Calu3 (cell line): ENCODE measurements at regions not wholly inside any gene's neighbourhood (a gene's known extent, or its start where the extent isn't known, plus 50 kb on each side); places are given as distances from the start of the nearest gene placed in this dataset.

Source experiments
- BruUV-seq: library from RNA; stranded (reverse); fragments of 400-500 nt; replicated peaks from 2 replicates; lab custom pipeline; 2021; lab: Mats Ljungman, UMichigan
- CTCF ChIA-PET: fragments of 300-600 bp; sonication (Branson Sonifier 250); formaldehyde crosslinking; loops from one replicate; lab custom pipeline; 2022; ENCODE audit warnings: antibody characterized with exemption; lab: Charles Lee
- DNase-seq: peaks from one replicate; pipeline ENCODE4 v3.0.0; 2022
- H3K27ac Mint-ChIP-seq: one replicate; pipeline ENCODE4 v1.8.0; 2022; ENCODE audit warnings: mixed read lengths; ENCODE audit not compliant: unreplicated experiment
- H3K27me3 Mint-ChIP-seq: one replicate; pipeline ENCODE4 v1.8.0; 2022; ENCODE audit warnings: mixed read lengths; ENCODE audit not compliant: unreplicated experiment
- H3K36me3 Mint-ChIP-seq: one replicate; pipeline ENCODE4 v1.8.0; 2022; ENCODE audit warnings: mild to moderate bottlenecking, moderate library complexity, mixed read lengths; ENCODE audit not compliant: insufficient read depth, unreplicated experiment
- H3K4me1 Mint-ChIP-seq: one replicate; pipeline ENCODE4 v1.8.0; 2022; ENCODE audit warnings: mild to moderate bottlenecking, low read depth, mixed read lengths; ENCODE audit not compliant: unreplicated experiment
- H3K4me3 Mint-ChIP-seq: one replicate; pipeline ENCODE4 v1.8.0; 2022; ENCODE audit warnings: mild to moderate bottlenecking, low read depth, moderate library complexity, mixed read lengths; ENCODE audit not compliant: unreplicated experiment
- H3K9me3 Mint-ChIP-seq: one replicate; pipeline ENCODE4 v1.8.0; 2022; ENCODE audit warnings: low read depth, mixed read lengths; ENCODE audit not compliant: unreplicated experiment
- intact Hi-C: fragments of 100-400 bp; cut with micrococcal nuclease; formaldehyde crosslinking; loops from one replicate; pipeline ENCODE4 v1.10.0; 2022; ENCODE audit not compliant: unreplicated experiment
- TF ChIP-seq, protein P1 (sequence below): fragments of 200-600 bp; IDR thresholded peaks from one replicate; pipeline ENCODE4 v1.8.0; 2022; ENCODE audit warnings: antibody characterized with exemption; ENCODE audit not compliant: unreplicated experiment

DNA sequence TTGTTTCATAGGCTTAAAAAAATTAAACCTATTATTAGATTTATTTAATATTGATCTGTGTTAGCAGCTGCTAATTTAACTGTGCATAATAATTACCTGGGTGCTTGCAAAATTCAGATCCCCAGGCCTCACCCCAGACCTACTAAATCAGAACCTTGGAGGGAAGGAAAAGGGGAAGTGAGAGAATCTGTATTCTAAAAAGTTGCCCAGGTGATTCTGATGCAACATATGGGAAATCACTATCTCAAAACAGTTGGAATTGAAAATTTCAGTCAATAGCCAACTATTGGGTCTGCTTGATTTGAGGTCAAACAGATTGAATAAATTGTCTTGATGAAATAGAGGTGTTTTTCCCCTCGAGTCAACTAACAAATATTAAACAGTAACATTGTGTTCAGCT, 538.5 kb upstream of the ADAMTS9 start:
- DNase-seq: no peak
- no peaks in the 10 kb centered on the region for H3K4me1 Mint-ChIP-seq
- H3K9me3 Mint-ChIP-seq: no peaks in the 10 kb centered on the region
- no peak overlapping the region for H3K4me3 Mint-ChIP-seq
- no peak overlapping the region for H3K27ac Mint-ChIP-seq
- CTCF ChIA-PET: no interaction called here
- TF ChIP-seq, protein P1, sequence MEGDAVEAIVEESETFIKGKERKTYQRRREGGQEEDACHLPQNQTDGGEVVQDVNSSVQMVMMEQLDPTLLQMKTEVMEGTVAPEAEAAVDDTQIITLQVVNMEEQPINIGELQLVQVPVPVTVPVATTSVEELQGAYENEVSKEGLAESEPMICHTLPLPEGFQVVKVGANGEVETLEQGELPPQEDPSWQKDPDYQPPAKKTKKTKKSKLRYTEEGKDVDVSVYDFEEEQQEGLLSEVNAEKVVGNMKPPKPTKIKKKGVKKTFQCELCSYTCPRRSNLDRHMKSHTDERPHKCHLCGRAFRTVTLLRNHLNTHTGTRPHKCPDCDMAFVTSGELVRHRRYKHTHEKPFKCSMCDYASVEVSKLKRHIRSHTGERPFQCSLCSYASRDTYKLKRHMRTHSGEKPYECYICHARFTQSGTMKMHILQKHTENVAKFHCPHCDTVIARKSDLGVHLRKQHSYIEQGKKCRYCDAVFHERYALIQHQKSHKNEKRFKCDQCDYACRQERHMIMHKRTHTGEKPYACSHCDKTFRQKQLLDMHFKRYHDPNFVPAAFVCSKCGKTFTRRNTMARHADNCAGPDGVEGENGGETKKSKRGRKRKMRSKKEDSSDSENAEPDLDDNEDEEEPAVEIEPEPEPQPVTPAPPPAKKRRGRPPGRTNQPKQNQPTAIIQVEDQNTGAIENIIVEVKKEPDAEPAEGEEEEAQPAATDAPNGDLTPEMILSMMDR: no peak
- H3K27me3 Mint-ChIP-seq: no peaks in the 10 kb centered on the region
- H3K36me3 Mint-ChIP-seq: no peaks in the 10 kb centered on the region
- BruUV-seq: no TSS peak
- intact Hi-C loops: no loop called here

DNA sequence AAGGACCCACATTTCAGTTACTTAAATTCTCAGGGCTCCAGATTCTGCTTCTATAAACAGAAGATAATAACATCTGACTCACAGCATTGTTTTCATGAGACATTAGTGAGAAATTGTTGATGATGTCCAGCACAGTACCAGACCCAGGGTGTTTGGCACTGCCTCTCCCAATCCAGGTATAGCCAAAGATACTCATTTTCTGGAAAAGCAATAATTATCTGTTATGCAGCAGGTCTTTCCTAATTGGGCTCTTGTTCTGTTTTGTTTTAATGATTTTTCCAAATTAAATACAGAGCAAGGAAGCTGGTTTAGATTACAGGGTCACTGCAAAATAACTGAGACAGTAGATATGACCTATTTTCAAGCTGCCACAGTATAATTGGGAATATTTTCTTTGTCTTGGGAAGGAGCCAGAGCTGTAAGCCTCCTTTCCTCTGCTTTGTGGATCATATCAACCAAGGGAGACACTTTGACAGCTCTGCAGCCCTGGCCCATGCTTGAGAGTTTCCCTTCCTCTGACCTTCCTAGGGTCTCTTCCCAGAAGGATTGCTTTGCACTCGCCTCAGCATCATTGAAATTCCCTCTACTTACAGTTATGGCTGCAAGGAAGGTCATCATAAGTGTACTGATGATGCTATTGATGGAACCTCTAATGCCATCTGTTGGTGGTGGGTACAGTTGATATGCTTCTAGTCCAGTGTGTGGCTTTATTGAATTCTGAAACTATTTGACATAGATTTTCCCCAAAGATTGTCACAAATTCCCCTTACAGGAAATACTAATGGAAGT, 522.4 kb upstream of the ADAMTS9 start:
- TF ChIP-seq, protein P1: no peak
- Mint-ChIP-seq H3K4me3 (no peak overlapping the region), H3K4me1 (no peaks in the 10 kb centered on the region), H3K9me3 (no peaks in the 10 kb centered on the region), H3K36me3 (no peaks in the 10 kb centered on the region), H3K27me3 (peaks cover 10% of the 10 kb centered on the region), H3K27ac (no peak overlapping the region)
- CTCF ChIA-PET: no interaction called here
- no TSS peak for BruUV-seq
- intact Hi-C loops: no loop called here
- DNase-seq: no peak

DNA sequence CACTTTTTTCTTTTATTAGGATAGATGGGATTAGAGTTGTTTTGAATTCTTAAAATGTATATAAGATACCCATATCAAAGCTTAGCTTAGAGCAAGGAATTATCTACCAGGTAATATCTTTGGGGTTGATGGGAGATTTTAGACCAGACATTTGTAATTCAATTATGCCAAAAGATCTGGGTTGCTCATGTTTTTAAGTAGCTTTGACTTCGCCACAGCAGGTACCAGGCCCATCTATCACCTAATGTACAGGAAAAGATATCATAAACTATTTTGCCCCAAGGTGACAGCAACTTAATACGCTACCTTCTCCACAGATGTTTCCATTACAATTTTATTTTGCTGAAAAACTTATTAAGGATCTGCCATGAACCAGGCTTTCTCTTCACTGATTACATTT, 514.6 kb upstream of the ADAMTS9 start:
- Mint-ChIP-seq H3K4me3 (no peak overlapping the region), H3K4me1 (no peaks in the 10 kb centered on the region), H3K36me3 (no peaks in the 10 kb centered on the region), H3K27me3 (peaks cover 13% of the 10 kb centered on the region), H3K9me3 (no peaks in the 10 kb centered on the region), H3K27ac (no peak overlapping the region)
- no TSS peak for BruUV-seq
- intact Hi-C loops: loop anchor here (1.0 kb wide), 1 partner anchor 27 kb away; no protein-coding TSS in a partner anchor
- CTCF ChIA-PET: interaction anchor here (0.9 to 1.0 kb wide), 2 partner anchors 27 to 29 kb away, joined by 3 read pairs; no protein-coding TSS in a partner anchor
- TF ChIP-seq, protein P1: no peak
- no peak for DNase-seq

DNA sequence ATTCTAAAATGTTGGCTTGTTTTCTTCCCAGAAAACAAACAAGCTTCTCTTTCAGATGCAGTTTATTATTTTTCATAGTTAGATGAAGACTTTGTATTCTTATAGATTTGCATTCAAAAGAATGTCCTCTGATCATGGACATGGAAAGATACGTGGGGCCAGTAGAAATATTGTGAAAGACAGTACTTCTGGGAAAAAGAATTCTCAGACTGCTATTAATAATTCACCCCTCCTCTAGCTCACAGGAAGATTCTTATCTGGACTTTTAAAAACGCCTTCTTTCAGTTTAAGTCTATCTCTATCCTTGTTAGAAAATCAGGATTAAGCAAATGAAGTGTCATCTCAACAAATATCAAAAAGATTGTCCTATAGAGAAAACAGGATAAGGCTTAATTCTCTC, 514.1 kb upstream of the ADAMTS9 start:
- Mint-ChIP-seq H3K27ac (no peak overlapping the region), H3K27me3 (peaks cover 13% of the 10 kb centered on the region), H3K4me1 (no peaks in the 10 kb centered on the region), H3K36me3 (no peaks in the 10 kb centered on the region), H3K4me3 (no peak overlapping the region), H3K9me3 (no peaks in the 10 kb centered on the region)
- BruUV-seq: no TSS peak
- intact Hi-C loops: loop anchor here (1.0 kb wide), 1 partner anchor 27 kb away; no protein-coding TSS in a partner anchor
- CTCF ChIA-PET: interaction anchor here (0.9 kb wide), 1 partner anchor 29 kb away, joined by 3 read pairs; no protein-coding TSS in a partner anchor
- no peak for DNase-seq
- TF ChIP-seq, protein P1: no peak
